GOT3 (cell line): ENCODE measurements at regions not wholly inside any gene's neighbourhood (a gene's known extent, or its start where the extent isn't known, plus 50 kb on each side); places are given as distances from the start of the nearest gene placed in this dataset.

ENCODE experiments used
- DNase-seq: peaks from one replicate; lab custom pipeline; 2025; ENCODE audit warnings: mixed read lengths; lab: John Stamatoyannopoulos, UW

DNA sequence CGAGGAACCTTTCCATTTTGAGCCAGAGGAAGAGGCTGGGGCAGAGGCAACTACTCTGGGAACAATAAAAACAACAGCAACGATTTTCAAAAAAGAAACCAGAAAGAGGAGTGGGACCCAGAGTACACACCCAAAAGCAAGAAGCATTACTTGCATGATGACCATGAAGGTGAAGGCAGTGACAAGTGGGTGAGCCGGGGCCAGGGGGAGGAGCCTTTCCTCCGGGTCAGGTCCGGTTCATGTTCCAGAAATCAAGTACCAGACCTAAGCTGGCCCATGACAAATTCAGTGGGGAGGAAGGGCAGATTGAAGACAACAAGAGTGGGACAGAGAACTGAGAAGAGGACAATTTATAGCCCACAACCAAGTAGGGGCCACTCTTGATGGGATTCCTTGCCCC lies 77.2 kb upstream of the STT3B start:
- DNase-seq, result no peak

DNA sequence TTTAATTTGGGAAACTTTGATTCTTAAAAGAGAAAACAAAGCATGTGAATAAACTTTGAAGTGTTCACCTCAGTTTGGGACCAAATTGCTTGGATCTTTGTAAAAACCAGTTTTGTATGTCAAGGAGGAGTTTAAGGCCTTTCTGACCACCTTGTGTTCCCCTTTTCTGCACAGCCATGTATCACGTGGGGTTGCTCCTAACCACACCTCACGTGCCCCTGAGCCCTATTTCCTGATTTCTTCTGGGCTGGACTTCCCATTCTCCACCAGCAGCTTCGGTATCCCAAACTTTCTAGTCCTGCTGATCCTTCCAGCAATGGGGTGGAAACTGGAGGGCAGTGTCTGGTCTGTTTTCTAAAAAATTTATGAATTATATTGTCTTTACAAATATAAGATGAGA lies 76.4 kb upstream of the STT3B start:
- DNase-seq, result no peak

DNA sequence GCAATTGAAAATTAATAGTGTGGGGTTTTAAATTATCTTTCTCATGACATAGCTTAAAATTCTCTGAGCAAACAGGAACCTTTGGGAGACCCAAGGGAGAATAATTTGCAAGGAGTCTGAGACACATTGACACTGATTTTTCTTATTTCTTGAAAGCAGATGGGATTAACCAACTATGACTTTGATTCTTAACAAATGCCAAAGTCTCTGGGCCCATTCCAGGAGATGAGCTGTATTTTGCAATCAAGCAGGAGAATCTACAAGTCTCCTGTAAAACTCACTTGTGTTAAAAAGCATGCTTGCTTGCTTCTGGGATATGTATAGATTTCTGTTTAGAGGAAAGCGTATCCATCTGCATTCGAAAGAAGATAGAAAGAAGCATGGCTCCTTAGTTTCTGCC lies 71.3 kb upstream of the STT3B start:
- DNase-seq, result no peak

DNA sequence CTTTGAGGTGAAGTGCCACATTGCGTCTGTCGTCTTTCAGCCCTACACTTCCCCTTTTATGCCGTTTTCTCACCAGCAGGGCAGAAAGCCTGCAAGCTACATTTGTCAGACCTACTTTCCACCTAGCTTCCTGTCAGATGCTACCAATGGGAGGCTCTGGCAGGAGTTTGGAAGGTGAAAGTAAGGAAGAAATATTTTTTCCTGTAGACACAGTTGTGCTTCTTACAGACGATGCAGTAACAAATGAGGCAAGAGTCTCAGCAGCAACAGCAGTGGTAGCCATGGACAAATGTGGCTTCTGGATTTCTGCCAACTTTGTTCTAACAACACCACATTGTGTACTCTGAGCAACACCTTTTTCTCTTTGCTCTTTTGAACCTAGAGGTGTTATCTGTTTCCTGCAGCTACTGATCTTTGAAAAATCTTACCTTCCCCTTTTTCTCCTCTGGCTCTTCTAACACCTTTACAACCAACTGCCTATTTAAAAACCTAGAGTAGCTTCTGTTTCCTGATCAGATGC lies 70.6 kb upstream of the STT3B start:
- DNase-seq, result no peak

DNA sequence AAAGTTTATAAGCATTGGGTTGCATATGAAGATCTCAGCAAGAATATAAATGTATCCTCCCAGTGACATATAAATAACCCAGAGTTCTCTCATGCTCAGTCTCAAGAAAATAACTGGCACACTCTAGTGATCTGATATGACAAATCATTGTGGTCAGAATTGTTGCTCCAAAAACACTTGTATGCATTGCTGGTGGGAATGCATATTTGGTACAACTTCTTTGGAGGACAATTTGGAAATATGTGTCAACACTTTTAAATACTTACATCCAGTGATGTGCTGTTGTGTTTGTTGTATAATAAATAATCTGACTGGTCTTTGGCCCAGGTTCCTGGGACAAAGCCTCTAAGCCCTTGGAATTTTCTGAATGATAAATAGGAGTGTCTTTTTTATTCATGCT lies 66.7 kb upstream of the STT3B start:
- no peak for DNase-seq

DNA sequence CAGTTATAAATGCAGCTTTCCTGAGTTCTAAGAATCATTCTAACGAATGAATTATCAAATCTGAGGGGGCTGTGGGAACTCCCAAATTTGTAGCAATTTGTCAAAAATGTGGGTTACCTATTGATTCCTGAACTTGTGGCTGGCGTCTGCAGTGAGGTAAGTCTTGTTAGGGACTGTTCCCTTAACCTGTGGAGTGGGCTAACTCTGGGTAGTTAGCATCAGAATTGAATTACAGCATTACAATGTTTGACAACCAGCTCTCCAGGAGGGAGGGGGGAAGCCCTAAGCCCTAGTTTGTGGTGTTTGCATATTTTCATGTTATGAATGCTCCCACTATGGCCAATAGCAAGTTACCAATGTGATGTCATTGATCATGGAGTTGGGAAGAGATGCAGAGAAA lies 65.9 kb upstream of the STT3B start:
- no peak for DNase-seq

DNA sequence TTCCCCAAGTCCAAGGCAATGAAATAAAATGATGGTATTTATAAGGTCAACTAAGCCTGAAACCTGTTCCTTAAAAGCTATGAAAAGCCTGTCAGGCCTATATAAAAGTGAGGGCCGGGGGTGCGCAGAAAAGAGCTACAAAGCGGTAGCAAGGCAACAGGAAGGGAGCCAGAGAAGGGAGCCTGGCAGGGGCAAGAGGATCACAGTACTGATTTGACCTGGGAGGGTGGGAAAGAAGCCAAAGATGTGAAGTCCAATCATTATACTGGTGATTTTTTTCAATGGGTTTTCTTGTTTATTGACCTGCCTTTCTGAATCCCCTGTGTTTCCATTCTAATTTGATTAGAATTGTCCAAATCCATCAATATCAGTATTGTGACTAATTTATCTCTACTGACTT lies 64.3 kb upstream of the STT3B start:
- no peak for DNase-seq

DNA sequence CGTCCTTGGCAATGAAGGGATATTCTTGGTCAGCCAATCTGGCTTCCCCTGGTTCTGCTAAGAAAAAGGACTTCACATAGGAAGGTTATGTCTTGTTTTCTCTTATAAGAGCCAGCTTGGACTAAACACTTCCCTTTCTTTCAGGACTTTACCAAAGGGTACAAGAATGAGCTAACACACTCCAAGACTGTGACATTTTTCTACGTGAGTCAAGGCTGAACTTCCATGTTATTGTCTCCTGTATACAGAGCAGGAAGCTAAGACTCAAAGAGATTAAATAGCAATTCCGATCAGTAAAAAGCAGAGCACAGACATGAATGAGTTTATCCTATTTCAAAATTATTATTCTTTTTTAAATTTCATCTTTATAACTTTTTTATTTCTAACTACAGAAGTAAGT lies 63.3 kb upstream of the STT3B start:
- DNase-seq, result no peak

DNA sequence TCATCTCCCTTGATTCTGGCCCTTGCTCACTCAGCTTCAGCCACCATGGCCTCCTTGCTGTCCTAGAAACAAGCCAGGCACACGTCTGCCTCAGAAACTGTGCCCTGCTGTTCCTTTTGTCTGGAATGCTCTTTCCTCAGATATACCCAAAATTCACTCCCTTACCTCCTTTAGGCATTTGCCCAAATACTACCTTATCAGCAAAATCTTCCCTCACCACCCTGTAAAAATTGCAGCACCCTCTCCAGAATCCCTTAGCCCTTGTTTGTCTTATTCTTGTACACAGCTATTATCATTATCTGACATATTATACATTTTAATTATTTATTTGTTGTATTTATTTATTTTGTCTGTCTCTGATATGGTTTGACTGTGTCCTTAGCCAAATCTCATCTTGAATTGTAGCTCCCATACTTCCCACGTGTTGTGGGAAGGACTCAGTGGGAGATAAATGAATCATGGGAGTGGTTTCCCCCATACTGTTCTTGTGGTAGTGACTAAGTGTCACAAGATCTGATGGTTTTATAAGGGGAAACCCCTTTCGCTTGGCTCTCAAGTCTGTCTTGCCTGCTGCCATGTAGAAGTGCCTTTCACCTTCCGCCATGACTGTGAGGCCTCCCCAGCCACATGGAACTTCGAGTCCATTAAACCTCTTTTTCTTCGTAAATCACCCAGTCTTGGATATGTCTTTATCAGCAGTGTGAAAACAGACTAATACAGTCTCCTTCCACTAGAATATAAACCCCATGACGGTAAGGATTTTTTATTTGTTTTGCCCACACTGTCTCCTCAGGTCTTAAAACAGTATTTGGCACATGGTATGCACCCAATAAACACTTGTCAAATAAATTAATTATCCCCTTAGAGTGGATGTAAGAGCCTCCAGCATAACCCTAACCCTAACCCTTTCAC lies 60.0 kb upstream of the STT3B start:
- DNase-seq, result no peak

DNA sequence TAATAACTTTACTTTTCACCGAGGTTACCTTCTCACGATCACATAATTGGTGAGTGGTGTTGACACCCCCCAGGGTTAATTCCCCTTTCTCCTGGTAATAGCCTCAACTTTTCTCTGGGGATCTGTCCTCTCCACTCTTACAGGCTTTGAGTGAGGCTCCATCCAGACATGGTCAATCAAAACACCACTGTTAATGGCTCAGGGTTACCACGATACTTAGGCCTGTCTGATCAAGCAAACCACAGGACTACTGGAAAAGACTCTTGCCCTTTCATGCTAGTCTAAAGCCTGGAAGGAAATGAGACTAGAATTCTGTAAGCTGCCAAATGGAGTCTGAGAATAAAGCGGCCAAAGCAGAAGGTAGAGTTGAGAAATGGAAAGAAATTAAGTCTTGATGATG lies 56.5 kb upstream of the STT3B start:
- DNase-seq, result no peak

DNA sequence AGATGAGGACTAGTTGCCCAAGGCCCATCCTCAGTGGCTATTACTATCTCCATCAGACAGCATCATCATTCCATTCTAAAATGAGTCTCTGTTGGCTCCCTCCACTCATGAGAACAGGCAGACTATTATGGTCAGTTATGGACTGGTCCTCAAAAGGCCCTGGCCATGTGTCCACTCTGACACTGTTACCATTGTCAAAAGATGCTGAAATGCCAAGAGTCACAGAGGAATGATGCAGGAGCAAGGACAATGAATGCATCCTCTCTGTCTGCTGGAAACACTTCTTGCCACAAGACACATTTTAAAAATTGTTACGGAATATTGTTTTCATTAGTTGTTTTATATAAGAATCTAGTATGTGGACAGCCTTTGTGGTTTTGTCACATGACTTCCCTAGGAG lies 53.3 kb upstream of the STT3B start:
- DNase-seq, result no peak

DNA sequence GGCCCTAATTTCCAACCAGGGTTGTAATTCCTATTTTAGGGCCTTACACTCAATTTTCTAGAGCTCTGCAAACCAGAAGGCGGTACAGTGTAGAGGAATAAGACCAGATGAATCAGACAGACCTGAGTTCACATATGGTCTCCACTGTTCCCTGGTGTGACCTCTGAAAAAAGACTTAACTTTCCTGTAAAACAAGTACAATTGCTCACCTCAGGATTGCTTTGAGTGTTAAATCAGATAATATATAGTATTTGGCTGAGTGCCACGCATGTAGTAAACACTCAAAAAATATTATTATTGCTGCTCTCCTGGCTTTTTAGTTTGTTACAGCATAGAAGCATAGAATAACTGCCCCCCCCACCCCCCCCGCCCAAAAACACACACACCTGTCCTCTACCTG lies 51.0 kb upstream of the STT3B start:
- no peak for DNase-seq

DNA sequence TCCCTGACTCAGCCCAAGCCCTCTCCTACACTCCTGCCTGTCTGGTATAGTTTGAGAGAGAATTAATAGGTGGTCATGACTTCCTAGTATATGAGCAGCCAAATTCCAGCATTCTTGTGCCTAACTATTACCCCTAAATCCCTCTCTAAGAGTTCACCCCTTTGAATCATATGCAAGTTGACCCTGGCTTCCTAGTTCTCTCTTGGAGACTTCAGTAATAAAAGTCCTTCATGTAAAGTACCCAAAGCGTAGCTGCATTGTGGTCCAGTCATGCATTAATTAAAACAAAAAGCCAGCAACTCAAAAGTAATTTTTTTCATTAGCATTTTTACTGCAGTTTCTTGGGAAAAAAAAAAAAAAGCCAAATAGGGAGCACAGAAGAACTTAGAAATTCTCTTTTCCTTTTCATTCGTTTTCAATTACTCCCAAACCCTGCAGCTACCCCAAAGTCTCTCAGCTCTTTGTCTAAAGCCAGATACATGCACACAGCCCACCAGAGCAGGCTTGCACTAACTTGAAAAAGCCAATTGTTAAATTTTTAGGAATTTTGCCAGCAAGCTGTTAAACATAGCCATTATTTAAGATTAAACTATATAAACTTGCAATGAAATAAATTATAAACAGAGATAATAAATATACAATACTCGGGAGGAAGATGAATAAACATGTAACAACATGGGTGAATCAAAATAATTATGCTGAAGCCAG lies 50.1 kb upstream of the STT3B start:
- DNase-seq, result no peak
